Progenitor cell of endocrine pancreas (in vitro differentiated cells): ENCODE measurements at regions not wholly inside any gene's neighbourhood (a gene's known extent, or its start where the extent isn't known, plus 50 kb on each side); places are given as distances from the start of the nearest gene placed in this dataset.

ENCODE experiments used
- DNase-seq: peaks from one replicate; pipeline ENCODE4 v3.0.0; 2021; ENCODE audit warnings: low spot score; ENCODE audit not compliant: unreplicated experiment
- H3K27ac Mint-ChIP-seq: 2 replicates; pipeline ENCODE4 v1.8.0; 2021; ENCODE audit warnings: mild to moderate bottlenecking, moderate library complexity, mixed read lengths
- H3K27me3 Mint-ChIP-seq: 2 replicates; pipeline ENCODE4 v1.8.0; 2021; ENCODE audit warnings: mixed read lengths
- H3K36me3 Mint-ChIP-seq: 2 replicates; pipeline ENCODE4 v1.8.0; 2022; ENCODE audit warnings: mixed read lengths; ENCODE audit not compliant: insufficient read depth
- H3K4me1 Mint-ChIP-seq: 2 replicates; pipeline ENCODE4 v1.8.0; 2021; ENCODE audit warnings: low read depth, mixed read lengths
- H3K4me3 Mint-ChIP-seq: 2 replicates; pipeline ENCODE4 v1.8.0; 2021; ENCODE audit warnings: low read depth, mild to moderate bottlenecking, moderate library complexity, mixed read lengths
- H3K9me3 Mint-ChIP-seq: 2 replicates; pipeline ENCODE4 v1.8.0; 2021; ENCODE audit warnings: low read depth, mixed read lengths
- CTCF ChIP-seq: fragments of 200-600 bp; sonication (generic); IDR thresholded peaks from one replicate; pipeline ENCODE4 v1.5.0; 2021; ENCODE audit warnings: antibody characterized with exemption, mild to moderate bottlenecking; ENCODE audit not compliant: unreplicated experiment

DNA sequence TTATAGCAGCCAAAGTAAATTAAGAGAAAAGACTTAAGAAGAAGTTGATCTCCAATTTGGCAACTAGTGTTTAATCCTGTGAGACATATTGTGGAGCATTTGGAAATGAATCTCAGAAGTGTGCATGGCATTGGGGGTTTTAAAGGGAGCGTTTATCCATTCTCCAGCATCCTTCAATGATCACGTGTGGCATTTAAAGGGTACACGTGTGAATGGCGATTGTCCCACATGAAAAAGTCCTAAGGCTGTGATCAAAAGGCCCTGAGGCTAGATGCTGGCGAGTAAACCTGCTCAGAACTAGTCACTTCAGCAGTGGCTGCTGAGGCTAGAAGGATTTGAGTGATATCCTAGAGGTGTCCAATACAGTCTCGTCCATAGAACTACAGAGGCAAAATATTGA lies 315.6 kb upstream of the CDH9 start:
- Mint-ChIP-seq H3K27me3 (no peaks in the 10 kb centered on the region), H3K4me1 (no peaks in the 10 kb centered on the region), H3K27ac (no peak overlapping the region), H3K36me3 (no peaks in the 10 kb centered on the region), H3K9me3 (no peaks in the 10 kb centered on the region), H3K4me3 (no peak overlapping the region)
- TF ChIP-seq CTCF = no peak
- no peak for DNase-seq

GRCh38 chr5:27353540-27353939 lies 315.2 kb upstream of the CDH9 start:
- Mint-ChIP-seq H3K27ac (no peak overlapping the region), H3K9me3 (no peaks in the 10 kb centered on the region), H3K4me1 (no peaks in the 10 kb centered on the region), H3K27me3 (no peaks in the 10 kb centered on the region), H3K36me3 (no peaks in the 10 kb centered on the region), H3K4me3 (no peak overlapping the region)
- DNase-seq = no peak
- TF ChIP-seq CTCF = no peak

GRCh38 chr5:27341342-27341741 lies 303.0 kb upstream of the CDH9 start:
- no peaks in the 10 kb centered on the region for H3K36me3 Mint-ChIP-seq
- no peak for TF ChIP-seq CTCF
- no peaks in the 10 kb centered on the region for H3K27me3 Mint-ChIP-seq
- no peak for DNase-seq
- H3K27ac Mint-ChIP-seq = no peak overlapping the region
- no peaks in the 10 kb centered on the region for H3K4me1 Mint-ChIP-seq
- no peak overlapping the region for H3K4me3 Mint-ChIP-seq
- H3K9me3 Mint-ChIP-seq = peaks cover 12% of the 10 kb centered on the region

- H3K27ac Mint-ChIP-seq = no peak overlapping the region
- H3K9me3 Mint-ChIP-seq = peaks cover 12% of the 10 kb centered on the region
- H3K27me3 Mint-ChIP-seq = no peaks in the 10 kb centered on the region
- H3K4me3 Mint-ChIP-seq = no peak overlapping the region
- no peak for DNase-seq
- no peaks in the 10 kb centered on the region for H3K4me1 Mint-ChIP-seq
- H3K36me3 Mint-ChIP-seq = no peaks in the 10 kb centered on the region
- TF ChIP-seq CTCF = no peak
These were observed 298.4 kb upstream of the CDH9 start for GRCh38 chr5:27336817-27337216.

GRCh38 chr5:27328480-27328879 lies 290.1 kb upstream of the CDH9 start:
- TF ChIP-seq CTCF = no peak
- no peaks in the 10 kb centered on the region for H3K36me3 Mint-ChIP-seq
- no peaks in the 10 kb centered on the region for H3K27me3 Mint-ChIP-seq
- no peak for DNase-seq
- H3K4me1 Mint-ChIP-seq = no peaks in the 10 kb centered on the region
- H3K9me3 Mint-ChIP-seq = no peaks in the 10 kb centered on the region
- H3K27ac Mint-ChIP-seq = no peak overlapping the region
- no peak overlapping the region for H3K4me3 Mint-ChIP-seq
